ENCODE measurements at regions not wholly inside any gene's neighbourhood (a gene's known extent, or its start where the extent isn't known, plus 50 kb on each side); places are given as distances from the start of the nearest gene placed in this dataset.

DNA sequence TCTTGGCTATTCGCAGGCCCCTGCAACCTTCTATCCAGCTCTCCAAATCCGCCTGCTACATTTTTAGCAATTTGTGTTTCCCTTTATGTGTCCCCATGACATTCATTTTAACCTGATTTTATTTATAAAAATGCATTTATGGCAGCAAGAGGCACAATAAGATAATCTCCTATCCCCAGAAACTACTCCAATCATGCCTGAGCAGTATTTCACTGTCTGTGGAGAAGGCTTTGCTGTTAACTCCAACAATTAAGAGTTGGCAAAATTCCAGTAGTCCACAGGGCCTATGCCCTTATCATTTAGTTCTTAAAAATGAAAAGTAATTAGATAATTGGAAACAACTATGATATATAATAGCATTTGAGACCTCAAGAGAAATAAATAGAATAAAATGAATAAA lies 462.4 kb downstream of the TRHDE start:
- TF ChIP-seq, protein P1, sequence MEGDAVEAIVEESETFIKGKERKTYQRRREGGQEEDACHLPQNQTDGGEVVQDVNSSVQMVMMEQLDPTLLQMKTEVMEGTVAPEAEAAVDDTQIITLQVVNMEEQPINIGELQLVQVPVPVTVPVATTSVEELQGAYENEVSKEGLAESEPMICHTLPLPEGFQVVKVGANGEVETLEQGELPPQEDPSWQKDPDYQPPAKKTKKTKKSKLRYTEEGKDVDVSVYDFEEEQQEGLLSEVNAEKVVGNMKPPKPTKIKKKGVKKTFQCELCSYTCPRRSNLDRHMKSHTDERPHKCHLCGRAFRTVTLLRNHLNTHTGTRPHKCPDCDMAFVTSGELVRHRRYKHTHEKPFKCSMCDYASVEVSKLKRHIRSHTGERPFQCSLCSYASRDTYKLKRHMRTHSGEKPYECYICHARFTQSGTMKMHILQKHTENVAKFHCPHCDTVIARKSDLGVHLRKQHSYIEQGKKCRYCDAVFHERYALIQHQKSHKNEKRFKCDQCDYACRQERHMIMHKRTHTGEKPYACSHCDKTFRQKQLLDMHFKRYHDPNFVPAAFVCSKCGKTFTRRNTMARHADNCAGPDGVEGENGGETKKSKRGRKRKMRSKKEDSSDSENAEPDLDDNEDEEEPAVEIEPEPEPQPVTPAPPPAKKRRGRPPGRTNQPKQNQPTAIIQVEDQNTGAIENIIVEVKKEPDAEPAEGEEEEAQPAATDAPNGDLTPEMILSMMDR (IDR thresholded peaks at IDR 0.05) = no peak
- TF ChIP-seq, protein P2, sequence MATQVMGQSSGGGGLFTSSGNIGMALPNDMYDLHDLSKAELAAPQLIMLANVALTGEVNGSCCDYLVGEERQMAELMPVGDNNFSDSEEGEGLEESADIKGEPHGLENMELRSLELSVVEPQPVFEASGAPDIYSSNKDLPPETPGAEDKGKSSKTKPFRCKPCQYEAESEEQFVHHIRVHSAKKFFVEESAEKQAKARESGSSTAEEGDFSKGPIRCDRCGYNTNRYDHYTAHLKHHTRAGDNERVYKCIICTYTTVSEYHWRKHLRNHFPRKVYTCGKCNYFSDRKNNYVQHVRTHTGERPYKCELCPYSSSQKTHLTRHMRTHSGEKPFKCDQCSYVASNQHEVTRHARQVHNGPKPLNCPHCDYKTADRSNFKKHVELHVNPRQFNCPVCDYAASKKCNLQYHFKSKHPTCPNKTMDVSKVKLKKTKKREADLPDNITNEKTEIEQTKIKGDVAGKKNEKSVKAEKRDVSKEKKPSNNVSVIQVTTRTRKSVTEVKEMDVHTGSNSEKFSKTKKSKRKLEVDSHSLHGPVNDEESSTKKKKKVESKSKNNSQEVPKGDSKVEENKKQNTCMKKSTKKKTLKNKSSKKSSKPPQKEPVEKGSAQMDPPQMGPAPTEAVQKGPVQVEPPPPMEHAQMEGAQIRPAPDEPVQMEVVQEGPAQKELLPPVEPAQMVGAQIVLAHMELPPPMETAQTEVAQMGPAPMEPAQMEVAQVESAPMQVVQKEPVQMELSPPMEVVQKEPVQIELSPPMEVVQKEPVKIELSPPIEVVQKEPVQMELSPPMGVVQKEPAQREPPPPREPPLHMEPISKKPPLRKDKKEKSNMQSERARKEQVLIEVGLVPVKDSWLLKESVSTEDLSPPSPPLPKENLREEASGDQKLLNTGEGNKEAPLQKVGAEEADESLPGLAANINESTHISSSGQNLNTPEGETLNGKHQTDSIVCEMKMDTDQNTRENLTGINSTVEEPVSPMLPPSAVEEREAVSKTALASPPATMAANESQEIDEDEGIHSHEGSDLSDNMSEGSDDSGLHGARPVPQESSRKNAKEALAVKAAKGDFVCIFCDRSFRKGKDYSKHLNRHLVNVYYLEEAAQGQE (IDR thresholded peaks at IDR 0.05; ENCODE audit: insufficient read depth in 1 of 2, low read depth in 2 of 2, low read length in 1 of 2) = no peak
- TF ChIP-seq POLR2AphosphoS5 (IDR thresholded peaks at IDR 0.05; ENCODE audit: low read depth, low read length) = no peak
- TF ChIP-seq SIN3A (IDR thresholded peaks at IDR 0.05; ENCODE audit: borderline replicate concordance, insufficient read depth, low read depth, low read length) = no peak

Data from Panc1 (cell line).